ENCODE measurements at regions not wholly inside any gene's neighbourhood (a gene's known extent, or its start where the extent isn't known, plus 50 kb on each side); places are given as distances from the start of the nearest gene placed in this dataset.

GRCh38 chr2:19300961-19301360 is 57.5 kb downstream of the OSR1 start:
- DNase-seq (ENCODE audit: low read depth in 2 of 2) = no peak

- no peak for DNase-seq (ENCODE audit: low read depth in 2 of 2)
These were observed 58.9 kb downstream of the OSR1 start for GRCh38 chr2:19299522-19299921.

- DNase-seq (ENCODE audit: low read depth in 2 of 2) = peak in 1 of 2 donors; percentile 40
These were observed 59.4 kb downstream of the OSR1 start for GRCh38 chr2:19299032-19299431.

- no peak for DNase-seq (ENCODE audit: low read depth in 2 of 2)
These were observed 60.7 kb downstream of the OSR1 start for GRCh38 chr2:19297716-19298115.

- DNase-seq (ENCODE audit: low read depth in 2 of 2) = no peak
These were observed 62.4 kb downstream of the OSR1 start for GRCh38 chr2:19295998-19296502.

GRCh38 chr2:19292007-19292406 is 66.4 kb downstream of the OSR1 start:
- DNase-seq (ENCODE audit: low read depth in 2 of 2) = no peak

- DNase-seq (ENCODE audit: low read depth in 2 of 2) = no peak
These were observed 70.1 kb downstream of the OSR1 start for GRCh38 chr2:19288291-19288690.

GRCh38 chr2:19287324-19287723 is 71.1 kb downstream of the OSR1 start:
- DNase-seq (ENCODE audit: low read depth in 2 of 2) = no peak

GRCh38 chr2:19282305-19282704 is 76.1 kb downstream of the OSR1 start:
- no peak for DNase-seq (ENCODE audit: low read depth in 2 of 2)

GRCh38 chr2:19274439-19274838 is 84.0 kb downstream of the OSR1 start:
- no peak for DNase-seq (ENCODE audit: low read depth in 2 of 2)

GRCh38 chr2:19272941-19273470 is 85.4 kb downstream of the OSR1 start:
- DNase-seq (ENCODE audit: low read depth in 2 of 2) = no peak

GRCh38 chr2:19272039-19272438 is 86.4 kb downstream of the OSR1 start:
- no peak for DNase-seq (ENCODE audit: low read depth in 2 of 2)

GRCh38 chr2:19264852-19265251 is 93.6 kb downstream of the OSR1 start:
- DNase-seq (ENCODE audit: low read depth in 2 of 2) = peak in 1 of 2 donors; percentile 4

GRCh38 chr2:19262150-19262549 is 96.3 kb downstream of the OSR1 start:
- DNase-seq (ENCODE audit: low read depth in 2 of 2) = no peak

GRCh38 chr2:19261061-19261460 is 97.4 kb downstream of the OSR1 start:
- no peak for DNase-seq (ENCODE audit: low read depth in 2 of 2)

- DNase-seq (ENCODE audit: low read depth in 2 of 2) = peak in 1 of 2 donors; percentile 24
These were observed 102.3 kb downstream of the OSR1 start for GRCh38 chr2:19256121-19256601.

- DNase-seq (ENCODE audit: low read depth in 2 of 2) = no peak
These were observed 102.9 kb downstream of the OSR1 start for GRCh38 chr2:19255481-19255880.

GRCh38 chr2:19251554-19251953 is 106.9 kb downstream of the OSR1 start:
- DNase-seq (ENCODE audit: low read depth in 2 of 2) = no peak

GRCh38 chr2:19250906-19251305 is 107.5 kb downstream of the OSR1 start:
- DNase-seq (ENCODE audit: low read depth in 2 of 2) = no peak

GRCh38 chr2:19247186-19247585 is 111.2 kb downstream of the OSR1 start:
- no peak for DNase-seq (ENCODE audit: low read depth in 2 of 2)

- DNase-seq (ENCODE audit: low read depth in 2 of 2) = no peak
These were observed 111.9 kb downstream of the OSR1 start for GRCh38 chr2:19246496-19246895.

- DNase-seq (ENCODE audit: low read depth in 2 of 2) = no peak
These were observed 113.7 kb downstream of the OSR1 start for GRCh38 chr2:19244460-19245363.

Data from dermis microvascular lymphatic vessel endothelial cell (primary cell).